ENCODE measurements at regions not wholly inside any gene's neighbourhood (a gene's known extent, or its start where the extent isn't known, plus 50 kb on each side); places are given as distances from the start of the nearest gene placed in this dataset.

DNA sequence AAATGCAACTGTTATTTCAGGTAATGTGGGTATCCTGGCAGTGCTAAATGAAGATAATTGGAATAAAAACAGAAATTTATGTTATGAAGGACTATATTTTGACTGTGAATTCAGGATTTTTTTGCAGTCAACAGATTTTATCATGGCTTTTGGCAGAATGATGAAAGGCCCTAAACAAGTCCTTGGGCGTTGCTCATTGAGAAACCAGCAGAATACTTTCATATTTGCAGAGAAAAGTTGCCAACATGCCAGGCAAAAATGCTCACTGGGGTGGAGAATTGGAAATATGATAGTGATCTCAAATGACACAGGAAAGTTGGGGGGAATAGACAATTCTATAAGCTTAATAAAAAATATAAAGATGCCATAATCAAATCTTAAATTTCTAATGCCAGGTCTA lies 121.1 kb downstream of the GPR85 start:
- TF ChIP-seq, protein P1, sequence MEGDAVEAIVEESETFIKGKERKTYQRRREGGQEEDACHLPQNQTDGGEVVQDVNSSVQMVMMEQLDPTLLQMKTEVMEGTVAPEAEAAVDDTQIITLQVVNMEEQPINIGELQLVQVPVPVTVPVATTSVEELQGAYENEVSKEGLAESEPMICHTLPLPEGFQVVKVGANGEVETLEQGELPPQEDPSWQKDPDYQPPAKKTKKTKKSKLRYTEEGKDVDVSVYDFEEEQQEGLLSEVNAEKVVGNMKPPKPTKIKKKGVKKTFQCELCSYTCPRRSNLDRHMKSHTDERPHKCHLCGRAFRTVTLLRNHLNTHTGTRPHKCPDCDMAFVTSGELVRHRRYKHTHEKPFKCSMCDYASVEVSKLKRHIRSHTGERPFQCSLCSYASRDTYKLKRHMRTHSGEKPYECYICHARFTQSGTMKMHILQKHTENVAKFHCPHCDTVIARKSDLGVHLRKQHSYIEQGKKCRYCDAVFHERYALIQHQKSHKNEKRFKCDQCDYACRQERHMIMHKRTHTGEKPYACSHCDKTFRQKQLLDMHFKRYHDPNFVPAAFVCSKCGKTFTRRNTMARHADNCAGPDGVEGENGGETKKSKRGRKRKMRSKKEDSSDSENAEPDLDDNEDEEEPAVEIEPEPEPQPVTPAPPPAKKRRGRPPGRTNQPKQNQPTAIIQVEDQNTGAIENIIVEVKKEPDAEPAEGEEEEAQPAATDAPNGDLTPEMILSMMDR (IDR thresholded peaks at IDR 0.05): no peak
- TF ChIP-seq EZH2phosphoT487 (IDR thresholded peaks at IDR 0.05) (no peak), EZH2 (IDR thresholded peaks at IDR 0.05) (no peak)
